H1 (cell line): ENCODE measurements at regions not wholly inside any gene's neighbourhood (a gene's known extent, or its start where the extent isn't known, plus 50 kb on each side); places are given as distances from the start of the nearest gene placed in this dataset.

Source experiments
- CBX5 ChIP-seq: fragments of 300-800, 300-1000 bp; sonication (generic); IDR thresholded peaks from 2 replicates; pipeline ENCODE4 v1.7.1; 2016; ENCODE audit warnings: antibody characterized with exemption, low read length, low read depth
- CBX8 ChIP-seq: fragments of 300-800, 300-1000 bp; sonication (generic); IDR thresholded peaks from 2 replicates; pipeline ENCODE4 v1.7.1; 2016; ENCODE audit warnings: low read depth, low read length, borderline replicate concordance
- E2F6 ChIP-seq: IDR thresholded peaks from 2 replicates; pipeline ENCODE4 v1.6.1; 2012; ENCODE audit warnings: inconsistent platforms
- EZH2 ChIP-seq: fragments of 200-600 bp; sonication (generic); IDR thresholded peaks from 2 replicates; pipeline ENCODE4 v1.7.1; 2012; ENCODE audit warnings: low read depth, mild to moderate bottlenecking, moderate library complexity, low read length, inconsistent platforms; ENCODE audit not compliant: severe bottlenecking
- JUND ChIP-seq: IDR thresholded peaks from 2 replicates; pipeline ENCODE4 v1.6.1; 2011; ENCODE audit warnings: mild to moderate bottlenecking, improper control_type of control experiment, low read length
- MAX ChIP-seq: IDR thresholded peaks from 2 replicates; pipeline ENCODE4 v1.6.1; 2012; ENCODE audit warnings: inconsistent platforms
- NRF1 ChIP-seq: IDR thresholded peaks from 2 replicates; pipeline ENCODE4 v1.6.1; 2011; ENCODE audit warnings: mild to moderate bottlenecking, low read depth, low read length, improper control_type of control experiment
- POLR2A ChIP-seq, 2 experiments: IDR thresholded peaks; 1 replicate in 1 of 2; 2 replicates in 1 of 2; pipeline ENCODE4 v1.6.1; 2011; ENCODE audit warnings: low read depth in 2 of 2, low read length in 2 of 2, mild to moderate bottlenecking in 2 of 2; ENCODE audit errors: control extremely low read depth in 1 of 2
- RXRA ChIP-seq: IDR thresholded peaks from 2 replicates; pipeline ENCODE4 v1.6.1; 2011; ENCODE audit warnings: low read depth, mild to moderate bottlenecking, low read length, moderate library complexity; ENCODE audit not compliant: insufficient read depth
- SAP30 ChIP-seq: fragments of 300-600 bp; sonication (generic); IDR thresholded peaks from 2 replicates; pipeline ENCODE4 v1.7.1; 2012; ENCODE audit warnings: low read length, moderate library complexity, mild to moderate bottlenecking, inconsistent platforms; ENCODE audit not compliant: insufficient read depth, insufficient replicate concordance
- SIN3A ChIP-seq, 2 experiments: IDR thresholded peaks in 1 of 2; conservative IDR thresholded peaks in 1 of 2; 2 replicates each; pipeline ENCODE4 v1.6.1; 2011 to 2012; ENCODE audit warnings: low read length in 2 of 2, improper control_type of control experiment in 1 of 2, low read depth in 1 of 2, mild to moderate bottlenecking in 1 of 2

GRCh38 chr2:234164493-234165413, 114.3 kb downstream of the SPP2 start (continued):
- no peak for TF ChIP-seq POLR2A (IDR thresholded peaks at IDR 0.05; ENCODE audit: control extremely low read depth in 1 of 2, low read depth in 2 of 2, low read length in 2 of 2)
- TF ChIP-seq SAP30: no peak
- TF ChIP-seq EZH2: no peak
- no peak for TF ChIP-seq RXRA
- TF ChIP-seq NRF1: no peak
- TF ChIP-seq E2F6: no peak
- no peak for TF ChIP-seq CBX5
- TF ChIP-seq SIN3A (conservative IDR thresholded peaks at IDR 0.05 in 1 of 2, IDR thresholded peaks at IDR 0.05 in 1 of 2; ENCODE audit: low read depth in 1 of 2, low read length in 2 of 2): no peak
- no peak for TF ChIP-seq JUND
- TF ChIP-seq MAX: no peak
- TF ChIP-seq CBX8: no peak
